ENCODE measurements at regions not wholly inside any gene's neighbourhood (a gene's known extent, or its start where the extent isn't known, plus 50 kb on each side); places are given as distances from the start of the nearest gene placed in this dataset.

- TF ChIP-seq MAZ (IDR thresholded peaks at IDR 0.05; ENCODE audit: borderline replicate concordance, low read depth, low read length) (no peak), MAFK (IDR thresholded peaks at IDR 0.05; ENCODE audit: low read depth, low read length) (no peak), CTCF (conservative IDR thresholded peaks at IDR 0.05; ENCODE audit: low read depth, low read length) (no peak), POLR2A (IDR thresholded peaks at IDR 0.05; ENCODE audit: low read depth, low read length) (no peak)
These were observed 79.4 kb downstream of the SNTN start for GRCh38 chr3:63731866-63732265.

Data from IMR-90 (cell line).